NCI-H2196 (cell line): ENCODE measurements at regions not wholly inside any gene's neighbourhood (a gene's known extent, or its start where the extent isn't known, plus 50 kb on each side); places are given as distances from the start of the nearest gene placed in this dataset.
A peak's percentile ranks its signal among the peaks of the same experiment; 100 is the strongest.

Source experiments
- DNase-seq: peaks from one replicate; lab custom pipeline; 2025; ENCODE audit not compliant: unreplicated experiment; lab: John Stamatoyannopoulos, UW

DNA sequence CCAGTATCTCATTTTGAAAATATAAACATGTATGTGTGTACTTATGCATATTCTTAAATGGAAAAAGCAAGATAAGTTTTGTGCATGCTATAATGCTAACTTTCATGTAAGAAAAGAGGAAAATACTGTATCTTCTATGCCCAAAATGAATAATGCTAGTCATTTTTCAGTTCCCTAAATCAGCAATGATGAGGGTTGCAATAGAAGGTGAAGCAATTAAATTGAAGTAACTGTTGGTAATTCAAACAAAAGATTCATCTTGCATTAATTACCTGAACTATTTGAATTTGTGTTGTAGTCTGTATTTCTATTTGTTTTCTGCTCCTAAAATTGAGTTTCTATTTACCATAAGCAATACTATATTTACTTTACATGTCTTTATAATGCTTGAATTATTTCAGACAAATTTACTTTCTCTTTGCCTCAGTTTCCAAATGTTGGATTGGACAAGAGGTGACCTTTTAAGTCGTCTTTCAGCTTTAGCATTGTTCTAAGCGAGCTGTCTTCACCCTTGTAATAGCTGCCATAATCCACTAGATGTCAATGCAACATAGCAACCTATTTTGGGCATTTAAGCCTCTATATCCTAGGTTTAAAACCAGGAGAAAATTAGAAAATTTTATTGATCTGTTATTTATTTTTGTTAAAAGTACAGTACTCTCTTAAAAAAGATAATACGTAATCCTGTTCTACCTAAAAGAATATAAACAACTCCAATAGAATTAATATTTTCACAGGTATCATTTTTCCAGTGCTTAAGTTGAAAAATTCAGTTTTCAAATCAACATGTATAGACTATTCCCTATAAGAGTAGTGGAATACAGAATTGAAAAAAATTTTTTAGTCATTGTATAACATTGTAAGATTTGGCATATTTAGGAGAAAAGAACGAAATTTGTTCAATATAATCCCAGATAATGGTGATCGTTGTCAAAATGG, 52.3 kb upstream of the IFNGR1 start:
- DNase-seq, result peak; percentile 51

GRCh38 chr6:137269803-137270202, 50.6 kb upstream of the IFNGR1 start:
- no peak for DNase-seq

DNA sequence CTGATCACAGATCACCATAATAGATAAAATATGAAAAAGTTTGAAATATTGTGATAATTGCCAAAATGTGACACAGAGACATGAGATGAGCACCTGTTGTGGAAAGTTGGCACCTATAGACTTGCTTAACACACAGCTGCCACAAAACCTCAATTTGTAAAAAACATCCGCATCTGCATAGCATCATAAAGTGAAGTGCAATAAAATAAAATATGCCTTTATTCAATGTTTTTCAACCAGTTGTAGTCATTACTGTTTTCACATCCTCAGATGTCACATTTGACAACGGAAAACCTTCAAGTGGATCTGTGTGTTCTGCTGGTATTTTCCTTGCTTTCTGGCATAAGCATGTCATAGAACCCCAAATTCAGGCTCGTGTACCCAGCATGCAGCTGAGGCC, 50.2 kb upstream of the IFNGR1 start:
- DNase-seq, result no peak
